NB4 (cell line): ENCODE measurements at regions not wholly inside any gene's neighbourhood (a gene's known extent, or its start where the extent isn't known, plus 50 kb on each side); places are given as distances from the start of the nearest gene placed in this dataset.

Source experiments
- MYC ChIP-seq: IDR thresholded peaks from 2 replicates; pipeline ENCODE4 v1.6.1; 2011; ENCODE audit warnings: low read depth, low read length
- POLR2A ChIP-seq: IDR thresholded peaks from 2 replicates; pipeline ENCODE4 v1.6.1; 2011; ENCODE audit warnings: mild to moderate bottlenecking; ENCODE audit not compliant: insufficient read length; ENCODE audit errors: extremely low read depth
- TF ChIP-seq, protein P1 (sequence below): IDR thresholded peaks from one replicate; pipeline ENCODE4 v1.5.1; 2012; ENCODE audit warnings: low read depth, low read length

DNA sequence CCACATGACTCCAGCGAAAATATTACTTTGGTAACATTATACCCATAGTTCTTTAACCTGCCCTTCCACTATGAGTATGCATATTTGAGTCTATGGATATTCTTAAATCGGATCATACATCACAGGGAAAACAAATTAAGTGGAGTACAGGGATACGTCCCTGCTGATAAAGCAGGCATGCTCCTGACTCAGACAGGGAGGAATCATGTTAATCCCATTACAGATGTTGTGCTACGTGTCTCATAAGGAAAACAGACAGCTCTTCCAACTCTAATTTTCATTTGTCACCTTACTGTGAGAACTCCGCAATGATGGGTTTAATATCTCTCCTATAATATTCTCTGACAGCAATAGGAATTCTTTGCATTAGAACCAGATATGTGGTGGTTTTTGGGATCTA, 469.5 kb upstream of the POM121L12 start:
- TF ChIP-seq POLR2A, result no peak
- TF ChIP-seq, protein P1, sequence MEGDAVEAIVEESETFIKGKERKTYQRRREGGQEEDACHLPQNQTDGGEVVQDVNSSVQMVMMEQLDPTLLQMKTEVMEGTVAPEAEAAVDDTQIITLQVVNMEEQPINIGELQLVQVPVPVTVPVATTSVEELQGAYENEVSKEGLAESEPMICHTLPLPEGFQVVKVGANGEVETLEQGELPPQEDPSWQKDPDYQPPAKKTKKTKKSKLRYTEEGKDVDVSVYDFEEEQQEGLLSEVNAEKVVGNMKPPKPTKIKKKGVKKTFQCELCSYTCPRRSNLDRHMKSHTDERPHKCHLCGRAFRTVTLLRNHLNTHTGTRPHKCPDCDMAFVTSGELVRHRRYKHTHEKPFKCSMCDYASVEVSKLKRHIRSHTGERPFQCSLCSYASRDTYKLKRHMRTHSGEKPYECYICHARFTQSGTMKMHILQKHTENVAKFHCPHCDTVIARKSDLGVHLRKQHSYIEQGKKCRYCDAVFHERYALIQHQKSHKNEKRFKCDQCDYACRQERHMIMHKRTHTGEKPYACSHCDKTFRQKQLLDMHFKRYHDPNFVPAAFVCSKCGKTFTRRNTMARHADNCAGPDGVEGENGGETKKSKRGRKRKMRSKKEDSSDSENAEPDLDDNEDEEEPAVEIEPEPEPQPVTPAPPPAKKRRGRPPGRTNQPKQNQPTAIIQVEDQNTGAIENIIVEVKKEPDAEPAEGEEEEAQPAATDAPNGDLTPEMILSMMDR, result no peak
- TF ChIP-seq MYC, result no peak
